GM10266 (cell line): ENCODE measurements at regions not wholly inside any gene's neighbourhood (a gene's known extent, or its start where the extent isn't known, plus 50 kb on each side); places are given as distances from the start of the nearest gene placed in this dataset.

Experiments used
- DNase-seq: peaks from one replicate; pipeline ENCODE4 v3.0.0; 2012; ENCODE audit errors: extremely low spot score
- TF ChIP-seq, protein P1 (sequence below): IDR thresholded peaks from 2 replicates; pipeline ENCODE4 v1.5.1; 2012; ENCODE audit warnings: mild to moderate bottlenecking, low read depth; ENCODE audit not compliant: control insufficient read depth, insufficient read depth; ENCODE audit errors: missing control alignments

DNA sequence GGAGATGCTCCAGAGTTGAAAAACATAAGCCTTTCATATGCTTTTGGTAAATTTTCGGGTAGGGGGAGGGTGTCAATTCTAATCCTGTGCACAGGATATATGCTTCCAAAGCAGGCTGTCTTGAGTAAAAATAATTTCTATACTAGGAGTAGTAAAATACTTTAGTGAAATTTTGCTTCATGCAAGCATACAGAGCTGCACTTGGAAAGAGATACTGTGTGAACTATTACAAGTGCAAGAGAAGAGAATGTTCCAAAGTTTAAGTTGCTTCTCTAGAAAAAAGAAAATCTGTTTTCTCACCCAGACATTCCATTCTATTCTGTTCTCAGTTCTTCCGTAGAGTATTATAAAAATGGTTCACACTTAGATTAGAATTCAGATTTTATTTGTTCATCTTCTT is 324.6 kb upstream of the AADAT start:
- TF ChIP-seq, protein P1, sequence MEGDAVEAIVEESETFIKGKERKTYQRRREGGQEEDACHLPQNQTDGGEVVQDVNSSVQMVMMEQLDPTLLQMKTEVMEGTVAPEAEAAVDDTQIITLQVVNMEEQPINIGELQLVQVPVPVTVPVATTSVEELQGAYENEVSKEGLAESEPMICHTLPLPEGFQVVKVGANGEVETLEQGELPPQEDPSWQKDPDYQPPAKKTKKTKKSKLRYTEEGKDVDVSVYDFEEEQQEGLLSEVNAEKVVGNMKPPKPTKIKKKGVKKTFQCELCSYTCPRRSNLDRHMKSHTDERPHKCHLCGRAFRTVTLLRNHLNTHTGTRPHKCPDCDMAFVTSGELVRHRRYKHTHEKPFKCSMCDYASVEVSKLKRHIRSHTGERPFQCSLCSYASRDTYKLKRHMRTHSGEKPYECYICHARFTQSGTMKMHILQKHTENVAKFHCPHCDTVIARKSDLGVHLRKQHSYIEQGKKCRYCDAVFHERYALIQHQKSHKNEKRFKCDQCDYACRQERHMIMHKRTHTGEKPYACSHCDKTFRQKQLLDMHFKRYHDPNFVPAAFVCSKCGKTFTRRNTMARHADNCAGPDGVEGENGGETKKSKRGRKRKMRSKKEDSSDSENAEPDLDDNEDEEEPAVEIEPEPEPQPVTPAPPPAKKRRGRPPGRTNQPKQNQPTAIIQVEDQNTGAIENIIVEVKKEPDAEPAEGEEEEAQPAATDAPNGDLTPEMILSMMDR = no peak
- DNase-seq = no peak

DNA sequence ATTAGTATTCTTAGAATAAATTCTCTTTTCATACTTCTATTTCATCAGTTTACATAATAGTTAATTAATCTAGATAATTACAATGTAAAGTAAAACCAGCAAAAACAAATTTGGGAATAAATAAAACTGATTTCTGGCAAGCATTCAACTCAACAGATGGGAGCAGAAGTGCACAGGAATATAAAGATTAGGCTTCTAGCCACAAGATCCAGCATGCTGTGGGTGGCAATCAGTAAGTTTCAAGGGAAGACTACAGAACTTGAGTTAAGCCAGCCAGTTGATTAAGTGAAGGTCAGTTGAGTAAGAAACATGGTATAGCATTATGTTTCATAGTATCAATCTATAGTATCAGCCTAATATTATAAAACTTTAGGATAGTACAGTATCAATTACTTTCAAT is 324.2 kb upstream of the AADAT start:
- no peak for DNase-seq
- TF ChIP-seq, protein P1 = no peak

DNA sequence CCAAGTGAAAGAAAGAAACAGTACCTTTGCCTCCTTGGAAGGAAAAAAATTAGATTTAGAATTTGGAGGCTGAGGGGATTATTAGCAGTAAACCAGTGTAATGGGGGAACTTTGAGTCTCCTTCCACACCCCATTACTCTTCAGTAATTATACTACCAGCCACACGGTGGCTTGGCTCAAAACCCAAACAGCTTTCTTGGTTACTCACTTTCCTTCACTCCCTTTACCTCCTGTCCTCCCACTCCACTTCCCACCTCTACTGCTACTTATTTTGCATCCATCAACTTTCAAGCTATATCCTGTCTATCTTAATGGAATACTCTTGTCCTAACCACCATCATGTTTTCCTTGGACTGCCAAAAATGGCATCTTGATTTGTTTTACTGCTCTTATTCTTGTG is 310.6 kb upstream of the AADAT start:
- DNase-seq = no peak
- TF ChIP-seq, protein P1 = no peak

DNA sequence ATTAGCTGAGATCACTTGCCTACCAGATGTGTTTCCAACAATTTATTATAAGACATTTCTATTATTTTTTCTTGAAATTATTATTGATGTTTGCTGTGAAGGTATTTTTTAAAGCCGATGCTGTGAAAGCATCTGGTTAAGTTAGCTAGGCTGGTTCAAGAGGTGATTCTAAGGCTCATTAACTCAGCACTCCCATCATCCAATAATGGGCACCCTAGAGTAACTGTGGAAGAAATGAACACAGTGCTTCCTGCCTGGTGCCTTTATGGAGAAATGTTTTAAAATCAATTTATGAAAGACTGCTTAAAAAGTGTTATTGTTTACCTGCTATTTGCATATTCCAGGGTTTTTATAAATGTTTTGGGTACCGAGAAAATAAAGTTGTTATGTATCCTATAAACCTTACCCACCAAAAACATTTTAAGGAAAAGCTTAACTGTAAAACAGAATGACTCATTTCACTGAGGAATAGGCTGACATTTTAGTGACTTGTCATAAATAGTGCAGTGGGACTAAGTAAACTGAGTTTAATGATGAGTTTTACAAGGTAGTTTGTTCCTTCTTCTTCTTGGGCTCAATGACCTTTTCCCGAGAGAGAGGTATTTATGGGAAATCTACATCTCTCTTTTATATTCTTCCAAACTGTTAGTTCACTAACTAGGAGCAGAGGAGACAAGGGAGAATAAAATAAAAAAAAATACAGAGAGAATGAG is 310.0 kb upstream of the AADAT start:
- DNase-seq = no peak
- TF ChIP-seq, protein P1 = no peak

DNA sequence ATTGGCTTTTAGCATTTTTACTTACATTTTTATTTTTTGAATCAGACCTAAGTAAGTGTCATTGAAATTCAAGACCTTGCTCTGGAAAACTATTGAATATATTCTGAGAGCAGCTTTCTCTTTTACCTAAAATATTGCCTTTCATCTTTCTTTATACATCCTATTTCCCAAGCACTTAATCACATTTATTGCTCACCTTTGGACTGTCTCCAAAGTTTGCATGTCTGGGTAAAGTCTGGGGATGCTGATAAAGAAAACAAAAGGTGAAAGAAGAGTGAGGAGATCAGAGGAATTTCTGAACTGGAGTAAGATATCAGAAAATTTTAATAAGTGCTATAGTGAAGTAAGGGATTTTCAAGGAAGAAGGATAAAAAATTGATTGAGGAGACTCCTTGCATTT is 308.5 kb upstream of the AADAT start:
- DNase-seq = no peak
- TF ChIP-seq, protein P1 = no peak

DNA sequence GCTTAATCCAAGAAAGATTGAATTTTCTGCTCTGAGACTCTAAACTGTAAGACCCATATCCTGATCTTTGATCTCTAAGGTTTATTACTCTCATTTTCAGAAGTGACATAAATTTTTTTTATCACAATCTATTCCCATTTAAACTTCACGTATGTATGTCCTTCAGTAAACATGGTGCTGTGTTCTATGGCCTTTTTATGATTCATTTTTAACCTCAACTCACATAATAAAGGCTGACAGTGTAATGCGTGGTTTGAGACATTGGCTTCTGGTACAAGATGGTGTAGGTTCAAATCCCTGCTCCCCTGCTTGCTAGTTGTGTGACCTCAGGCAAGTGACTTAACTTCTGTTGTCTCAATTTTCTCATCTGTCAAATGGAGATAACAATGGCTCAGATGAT is 306.0 kb upstream of the AADAT start:
- TF ChIP-seq, protein P1 = no peak
- no peak for DNase-seq

DNA sequence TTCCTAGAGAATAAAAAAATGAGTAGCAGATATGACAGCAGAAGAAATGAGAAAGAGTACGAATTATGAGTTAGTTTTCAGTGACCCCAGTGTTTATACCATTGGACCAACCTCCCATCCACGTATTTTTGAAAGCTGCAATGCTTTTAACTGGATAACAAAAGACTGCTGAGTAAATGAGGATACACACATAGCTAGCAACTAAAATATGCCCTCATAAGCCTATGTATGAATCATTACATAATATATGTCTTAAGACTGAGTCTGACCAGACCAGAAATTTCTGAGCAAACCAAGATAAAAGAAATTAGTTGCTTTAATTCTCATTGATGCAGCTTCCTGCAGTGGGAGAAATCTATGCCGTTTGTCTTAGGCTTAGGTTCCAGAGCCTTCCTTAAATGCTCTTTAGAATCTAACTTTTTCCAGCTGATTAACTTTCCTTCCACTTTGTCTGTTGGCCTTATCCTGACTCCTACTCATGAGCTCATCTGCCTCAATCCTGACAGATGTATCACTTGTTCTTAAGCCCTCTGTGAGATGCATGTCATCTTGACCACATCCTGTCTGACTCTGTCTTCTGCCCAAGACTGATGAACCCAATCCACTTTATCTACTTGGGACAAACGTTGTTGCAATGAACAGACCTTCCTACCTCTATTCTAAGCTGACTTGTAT is 301.4 kb upstream of the AADAT start:
- TF ChIP-seq, protein P1 = no peak
- DNase-seq = no peak
